ENCODE measurements at regions not wholly inside any gene's neighbourhood (a gene's known extent, or its start where the extent isn't known, plus 50 kb on each side); places are given as distances from the start of the nearest gene placed in this dataset.

GRCh38 chr13:40484974-40485373 lies 181.5 kb downstream of the FOXO1 start:
- WGBS, 5 donors: 61 to 64% (median 63%) methylated on average over 7 of the region's 7 CpGs
- DNase-seq: no peak
- Histone ChIP-seq H3K27ac (peak overlapping the region in 3 of 5 donors; percentile 13 to 44 (median 24)), H3K27me3 (peaks cover 0 to 3% (median 0%) of the 10 kb centered on the region in 3 donors), H3K9me3 (no peaks in the 10 kb centered on the region), H3K4me1 (peaks cover 0 to 22% (median 4%) of the 10 kb centered on the region in 4 donors), H3K36me3 (no peaks in the 10 kb centered on the region), H3K4me3 (no peak overlapping the region)
- intact Hi-C loops (cut with DNase I; ENCODE audit: low total_unique reads): no loop called here
- TF ChIP-seq CTCF (IDR thresholded peaks at IDR 0.05): no peak
- no peak for TF ChIP-seq POLR2AphosphoS5 (IDR thresholded peaks at IDR 0.05)
- no peak for TF ChIP-seq EP300 (IDR thresholded peaks at IDR 0.05)
- no peak for TF ChIP-seq POLR2A (IDR thresholded peaks at IDR 0.05)

- H3K27me3 ChIP-seq: peaks cover 0 to 3% (median 0%) of the 10 kb centered on the region in 3 donors
- H3K4me1 ChIP-seq: peaks cover 0 to 13% (median 2%) of the 10 kb centered on the region in 4 donors
- DNase-seq: peak in 1 of 2 donors; percentile 55
- TF ChIP-seq CTCF (IDR thresholded peaks at IDR 0.05): no peak
- TF ChIP-seq POLR2AphosphoS5 (IDR thresholded peaks at IDR 0.05): no peak
- no peak for TF ChIP-seq EP300 (IDR thresholded peaks at IDR 0.05)
- no peak for TF ChIP-seq POLR2A (IDR thresholded peaks at IDR 0.05)
- no peak overlapping the region for H3K4me3 ChIP-seq
- no peaks in the 10 kb centered on the region for H3K9me3 ChIP-seq
- intact Hi-C loops (cut with DNase I; ENCODE audit: low total_unique reads): no loop called here
- H3K36me3 ChIP-seq: no peaks in the 10 kb centered on the region
- H3K27ac ChIP-seq: peak overlapping the region in 3 of 5 donors; percentile 5 to 24 (median 6)
- WGBS, 5 donors: 65 to 76% (median 68%) methylated on average over 12 of the region's 12 CpGs
Observed at GRCh38 chr13:40485611-40486517, 180.6 kb downstream of the FOXO1 start.

- Histone ChIP-seq H3K27ac (peak overlapping the region in 2 of 5 donors; percentile 3 to 5), H3K27me3 (peaks cover 0 to 3% (median 0%) of the 10 kb centered on the region in 3 donors), H3K4me3 (no peak overlapping the region), H3K4me1 (peaks cover 0 to 11% (median 2%) of the 10 kb centered on the region in 4 donors), H3K36me3 (no peaks in the 10 kb centered on the region), H3K9me3 (no peaks in the 10 kb centered on the region)
- no peak for TF ChIP-seq POLR2A (IDR thresholded peaks at IDR 0.05)
- TF ChIP-seq POLR2AphosphoS5 (IDR thresholded peaks at IDR 0.05): no peak
- no peak for TF ChIP-seq CTCF (IDR thresholded peaks at IDR 0.05)
- no peak for TF ChIP-seq EP300 (IDR thresholded peaks at IDR 0.05)
- 74 to 85% (median 78%) methylated on average over 12 of the region's 12 CpGs for WGBS, 5 donors
- no peak for DNase-seq
- intact Hi-C loops (cut with DNase I; ENCODE audit: low total_unique reads): no loop called here
Observed at GRCh38 chr13:40486518-40487163, 179.8 kb downstream of the FOXO1 start.

GRCh38 chr13:40488869-40489391 lies 177.5 kb downstream of the FOXO1 start:
- 93 to 97% (median 94%) methylated on average over 18 to 21 of the region's 21 CpGs for WGBS, 5 donors
- Histone ChIP-seq H3K9me3 (no peaks in the 10 kb centered on the region), H3K36me3 (no peaks in the 10 kb centered on the region), H3K27ac (no peak overlapping the region), H3K27me3 (peaks cover 0 to 3% (median 0%) of the 10 kb centered on the region in 3 donors), H3K4me1 (peaks cover 0 to 11% (median 2%) of the 10 kb centered on the region in 4 donors), H3K4me3 (no peak overlapping the region)
- DNase-seq: no peak
- TF ChIP-seq EP300 (IDR thresholded peaks at IDR 0.05): no peak
- TF ChIP-seq POLR2A (IDR thresholded peaks at IDR 0.05): no peak
- no peak for TF ChIP-seq POLR2AphosphoS5 (IDR thresholded peaks at IDR 0.05)
- no peak for TF ChIP-seq CTCF (IDR thresholded peaks at IDR 0.05)
- intact Hi-C loops (cut with DNase I; ENCODE audit: low total_unique reads): no loop called here
